DMS114 treated with DMSO at 0.1 percent for 48 hours (cell line): ENCODE measurements at regions not wholly inside any gene's neighbourhood (a gene's known extent, or its start where the extent isn't known, plus 50 kb on each side); places are given as distances from the start of the nearest gene placed in this dataset.
"Not testable (repeated sequence)": the region's sequence is repeated elsewhere in the genome, so short reads cannot be mapped to it uniquely, and the experiment has no call there.

Source experiments
- DNase-seq: peaks from one replicate; lab custom pipeline; 2025; ENCODE audit not compliant: unreplicated experiment; lab: John Stamatoyannopoulos, UW

DNA sequence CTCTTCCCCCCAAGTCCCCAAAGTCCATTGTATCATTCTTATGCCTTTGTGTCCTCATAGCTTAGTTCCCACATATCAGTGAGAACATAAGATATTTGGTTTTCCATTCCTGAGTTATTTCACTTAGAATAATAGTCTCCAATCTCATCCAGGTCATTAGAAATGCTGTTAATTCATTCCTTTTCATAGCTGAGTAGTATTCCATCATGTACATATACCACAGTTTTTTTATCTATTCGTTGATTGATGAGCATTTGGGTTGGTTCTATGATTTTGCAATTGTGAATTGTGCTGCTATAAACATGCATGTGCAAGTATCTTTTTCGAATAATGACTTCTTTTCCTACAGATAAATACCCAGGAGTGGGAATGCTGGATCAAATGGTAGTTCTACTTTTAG is 359.6 kb downstream of the ADAMTS20 start:
- DNase-seq, result not testable (repeated sequence)

DNA sequence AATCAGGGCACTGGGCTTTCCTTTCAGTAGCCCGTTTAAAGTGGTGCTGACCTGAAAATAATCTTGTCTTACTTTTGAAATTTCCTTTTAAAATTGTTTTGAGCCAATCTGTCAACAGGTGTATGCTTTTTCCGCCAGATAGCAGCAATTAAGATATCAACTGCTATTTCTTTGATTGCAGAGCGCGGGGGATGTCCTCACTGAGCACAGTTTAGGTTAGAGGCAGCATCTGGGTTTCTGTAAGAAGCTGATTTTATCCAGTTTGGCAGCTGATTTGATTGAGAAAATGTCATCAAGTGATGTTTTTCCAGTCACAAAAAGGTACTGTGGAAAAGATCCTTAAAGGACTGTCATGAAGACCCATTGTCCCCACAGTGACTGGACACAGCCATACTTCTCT is 371.8 kb downstream of the ADAMTS20 start:
- DNase-seq, result no peak

- no peak for DNase-seq
Measured at GRCh38 chr12:43179486-43179885, 372.5 kb downstream of the ADAMTS20 start.

DNA sequence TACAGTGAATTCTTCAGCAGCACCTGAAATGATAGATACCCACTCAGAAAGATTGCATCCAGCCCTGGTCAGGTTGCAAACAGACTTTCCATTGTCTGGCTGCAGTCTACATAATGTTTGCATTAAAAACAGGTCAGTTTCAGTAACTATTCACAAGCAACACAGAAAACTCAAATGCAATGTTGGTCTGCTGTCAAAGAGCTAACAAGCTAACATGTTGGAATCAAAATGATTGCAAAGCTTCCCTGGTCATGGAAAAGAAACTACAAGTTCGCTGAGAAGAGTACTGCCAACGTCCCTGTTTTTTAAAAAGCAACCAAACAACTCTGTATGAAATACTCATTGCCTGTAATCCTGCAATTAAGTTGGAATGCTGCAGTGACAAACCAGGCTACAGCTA is 374.7 kb downstream of the ADAMTS20 start:
- DNase-seq, result no peak

GRCh38 chr12:43169115-43169681 is 382.8 kb downstream of the ADAMTS20 start:
- DNase-seq, result no peak

DNA sequence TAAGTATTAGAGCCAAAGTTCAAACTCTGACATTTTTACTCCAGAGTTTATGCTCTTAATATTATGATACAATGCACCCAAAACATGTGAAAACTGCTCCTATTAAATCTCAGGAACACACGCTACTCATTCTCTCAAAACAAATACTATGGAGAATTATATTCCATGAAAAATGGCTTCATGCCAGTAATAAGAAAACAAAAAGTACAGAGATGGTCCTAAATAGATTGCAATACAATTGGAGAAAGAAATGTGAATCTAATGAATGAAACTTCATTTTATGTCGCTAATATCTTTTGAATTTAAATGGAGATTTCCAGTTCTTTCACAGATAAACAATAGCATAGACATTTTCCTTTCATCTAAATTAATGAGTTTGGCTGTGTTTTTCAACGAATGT is 384.3 kb downstream of the ADAMTS20 start:
- DNase-seq, result no peak

DNA sequence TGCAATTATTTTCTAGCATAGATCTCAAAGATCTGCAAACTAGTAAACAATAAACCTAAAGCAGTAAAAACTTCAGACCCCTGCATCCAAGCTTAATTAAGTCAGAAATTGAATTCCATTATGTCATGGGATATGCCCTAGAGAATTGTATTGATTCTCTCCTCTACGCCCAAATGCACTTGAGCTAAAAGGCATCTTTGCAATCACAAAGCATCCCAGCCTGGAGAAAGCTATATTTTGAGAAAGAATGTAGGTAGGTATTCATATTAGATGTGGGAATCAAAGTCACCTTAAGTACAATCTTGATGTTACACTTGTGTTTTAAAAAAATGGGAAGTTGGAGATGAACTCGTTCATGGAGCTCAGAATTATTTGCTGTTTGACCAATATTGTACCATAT is 386.7 kb downstream of the ADAMTS20 start:
- DNase-seq, result no peak

GRCh38 chr12:43162138-43162537 is 389.9 kb downstream of the ADAMTS20 start:
- no peak for DNase-seq

DNA sequence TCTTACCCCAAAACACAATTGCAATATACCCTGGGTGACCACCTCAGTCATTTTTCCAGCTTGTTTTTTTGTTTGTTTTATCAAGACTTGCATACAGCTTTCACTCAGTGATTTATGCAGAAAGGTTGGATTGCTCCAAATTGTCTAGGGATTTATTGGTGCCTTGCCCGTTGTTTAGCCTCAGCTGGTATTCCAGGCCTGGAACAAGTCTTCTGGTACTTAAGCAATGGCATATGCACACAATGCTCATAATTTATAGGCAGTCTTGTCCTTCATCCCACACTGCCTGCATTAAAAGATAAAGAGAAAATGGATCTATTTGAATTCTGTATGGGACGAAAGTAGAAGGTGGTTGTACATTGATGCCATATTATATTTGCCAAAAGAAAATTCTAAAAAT is 392.5 kb downstream of the ADAMTS20 start:
- DNase-seq, result no peak

GRCh38 chr12:43158126-43158525 is 393.9 kb downstream of the ADAMTS20 start:
- no peak for DNase-seq

DNA sequence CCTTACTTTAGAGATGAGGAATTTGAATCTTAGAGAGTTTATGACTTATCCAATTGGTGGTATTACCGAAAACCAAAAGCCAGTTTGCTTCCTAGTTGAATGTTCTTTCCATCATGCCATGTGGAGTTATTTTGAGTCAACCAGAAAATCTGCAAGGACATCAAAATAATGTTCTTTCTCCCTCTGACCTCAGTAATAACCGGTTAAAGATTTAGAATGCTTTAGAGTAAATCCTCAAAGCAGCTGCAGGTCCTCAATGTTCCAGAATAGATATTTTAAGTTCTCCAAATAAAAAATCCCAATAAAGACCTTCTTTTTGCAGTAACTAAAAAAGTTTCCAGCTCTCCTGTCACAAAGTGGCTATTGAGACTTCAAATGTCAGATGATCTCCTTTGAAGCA is 396.6 kb downstream of the ADAMTS20 start:
- no peak for DNase-seq

- DNase-seq, result no peak
Measured at GRCh38 chr12:43154498-43155045, 397.4 kb downstream of the ADAMTS20 start.

GRCh38 chr12:43151441-43151981 is 400.5 kb downstream of the ADAMTS20 start:
- no peak for DNase-seq

- DNase-seq, result no peak
Measured at GRCh38 chr12:43148691-43149090, 403.3 kb downstream of the ADAMTS20 start.

DNA sequence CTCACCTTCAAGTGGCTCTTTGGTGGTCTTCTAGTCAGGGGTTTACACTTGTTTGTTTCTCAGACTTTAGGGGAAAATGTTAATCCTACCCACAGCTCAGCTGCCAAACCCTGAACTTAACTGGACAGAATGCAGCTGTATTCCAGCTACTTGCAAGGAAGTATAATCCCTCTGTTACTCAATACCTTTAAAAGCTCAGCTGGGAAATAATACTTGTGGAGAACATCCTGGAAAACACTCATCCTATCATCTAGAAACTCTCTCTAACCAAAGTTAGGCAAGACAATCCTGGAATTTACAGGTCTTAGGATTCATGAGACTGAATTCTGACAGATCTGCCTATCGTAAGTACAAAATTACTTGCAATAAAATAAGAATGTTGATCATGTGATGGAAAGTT is 404.1 kb downstream of the ADAMTS20 start:
- DNase-seq, result no peak

- no peak for DNase-seq
Measured at GRCh38 chr12:43145481-43145880, 406.5 kb downstream of the ADAMTS20 start.

DNA sequence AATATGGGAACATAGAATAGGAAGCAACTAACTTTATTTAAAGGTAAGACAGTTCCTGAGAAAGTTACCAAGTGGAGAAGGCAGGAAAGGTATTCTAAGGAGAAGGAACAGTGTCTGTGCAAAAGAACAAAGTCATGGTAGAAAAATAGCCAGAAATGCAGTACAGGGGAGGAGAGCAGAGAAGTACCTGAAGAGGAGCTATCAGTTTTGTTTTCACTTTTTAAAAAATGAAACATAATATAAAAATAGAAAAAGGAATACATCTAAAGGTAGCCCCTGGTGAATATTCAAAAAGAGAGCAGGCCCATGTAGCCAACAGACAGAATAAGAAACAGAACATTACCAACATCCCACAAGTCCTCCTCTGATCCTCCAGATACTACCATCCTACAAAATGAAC is 408.7 kb downstream of the ADAMTS20 start:
- no peak for DNase-seq

DNA sequence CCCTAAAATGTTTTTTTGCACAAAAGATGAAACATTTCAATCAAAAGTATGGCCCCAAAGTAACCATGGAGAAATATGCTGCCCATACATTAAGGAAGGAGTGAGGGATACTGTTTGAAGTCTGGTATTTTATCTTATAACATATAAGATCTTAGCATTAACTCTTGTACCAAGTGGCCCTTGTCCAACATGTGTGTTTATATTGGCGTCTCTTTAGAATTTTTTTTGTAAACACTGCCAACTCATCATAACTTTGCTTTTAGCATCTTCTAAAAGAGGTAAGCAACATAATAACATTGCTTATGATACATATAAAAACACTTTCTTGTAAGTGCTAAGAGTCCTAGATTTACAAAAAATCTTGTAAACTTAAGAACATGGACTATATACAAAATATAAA is 419.7 kb downstream of the ADAMTS20 start:
- no peak for DNase-seq

DNA sequence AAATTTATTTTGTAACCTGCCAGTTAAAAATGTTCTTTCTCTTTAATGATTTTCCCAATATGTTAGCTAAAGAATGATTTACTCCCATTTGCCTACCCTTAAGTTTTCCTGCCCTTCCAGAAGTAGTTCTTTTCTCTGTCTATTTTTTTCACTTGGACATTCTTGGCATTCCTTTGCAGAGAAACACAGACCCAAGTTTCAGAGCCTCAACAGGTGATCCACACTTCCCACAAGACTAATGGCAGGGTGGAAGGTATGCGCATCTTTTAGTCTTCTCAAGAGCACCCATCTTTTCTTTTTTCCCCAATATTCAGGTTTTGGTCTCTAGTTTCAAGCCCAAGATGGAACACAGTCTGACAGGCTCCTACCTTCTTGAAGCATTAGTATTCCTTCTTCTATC is 420.7 kb downstream of the ADAMTS20 start:
- no peak for DNase-seq

DNA sequence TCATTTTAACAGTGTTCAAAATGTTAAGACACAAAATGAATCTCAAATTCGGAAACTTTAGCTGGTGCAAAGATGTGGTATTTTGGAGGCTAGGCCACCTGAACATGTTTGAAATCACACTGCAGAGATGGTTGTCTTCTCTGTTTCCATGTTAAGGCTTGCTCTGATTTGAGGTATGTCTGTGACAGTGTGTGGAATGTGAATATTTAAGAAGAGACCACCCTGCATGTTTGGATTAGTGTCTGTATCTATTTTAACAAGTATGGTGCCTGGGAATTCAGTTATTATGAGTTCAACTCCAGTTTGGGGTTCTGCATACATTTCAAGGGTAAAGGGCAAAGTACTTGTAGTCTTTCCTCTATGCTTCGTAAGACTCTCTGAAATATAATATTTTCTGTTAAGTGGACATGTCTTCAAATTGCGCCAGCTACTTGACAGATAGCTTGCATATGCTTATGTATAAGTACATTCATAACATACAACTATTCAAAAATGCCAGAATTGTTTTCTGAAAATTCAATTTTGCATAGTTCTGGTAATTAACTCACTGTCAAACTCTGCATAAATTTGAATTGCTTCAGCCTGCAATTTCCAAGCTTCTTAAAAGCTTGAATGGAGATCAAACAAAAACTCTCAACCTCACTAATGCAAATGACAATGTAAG is 424.0 kb downstream of the ADAMTS20 start:
- DNase-seq, result no peak

GRCh38 chr12:43126652-43127375 is 425.2 kb downstream of the ADAMTS20 start:
- DNase-seq, result no peak

- no peak for DNase-seq
Measured at GRCh38 chr12:43123461-43123860, 428.5 kb downstream of the ADAMTS20 start.
